ENCODE measurements at regions not wholly inside any gene's neighbourhood (a gene's known extent, or its start where the extent isn't known, plus 50 kb on each side); places are given as distances from the start of the nearest gene placed in this dataset.

DNA sequence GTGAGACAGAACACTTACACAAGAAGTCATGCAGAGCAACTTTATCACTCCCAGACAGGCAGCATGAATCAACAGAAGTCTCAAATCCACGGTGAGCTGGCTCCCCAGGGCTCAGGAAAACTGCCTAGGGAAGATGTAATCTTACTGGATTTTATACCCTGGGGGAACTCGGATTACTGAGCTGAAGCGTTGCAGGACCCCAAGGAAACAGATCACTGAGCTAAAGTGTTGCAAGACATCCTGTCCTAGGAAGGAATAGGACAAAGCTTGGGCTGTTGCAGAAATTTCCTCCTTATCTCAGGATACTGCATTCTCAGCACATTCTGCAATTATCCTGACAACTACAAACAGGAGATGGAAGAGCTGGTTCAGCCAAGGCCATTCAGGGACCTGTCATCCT lies 224.8 kb downstream of the TFAP2A start:
- no peak for DNase-seq (ENCODE audit: low read depth, low spot score)
- POLR2A ChIA-PET, result interaction anchor here (0.7 kb wide), 1 partner anchor 1072 kb away, joined by 4 read pairs; no protein-coding TSS in a partner anchor
- in situ Hi-C loops (cut with HindIII; ENCODE audit: low pct_unique_long_range_greater_than_20kb, low sequenced_read_pairs), result loop anchor here (10.0 kb wide), 1 partner anchor 175 kb away; no protein-coding TSS in a partner anchor
- Histone ChIP-seq H3K9me3 (ENCODE audit: control insufficient read depth, insufficient read depth, low read depth, low read length) (no peaks in the 10 kb centered on the region), H3K4me1 (ENCODE audit: control insufficient read depth, insufficient read depth, low read length) (peaks cover 3% of the 10 kb centered on the region), H3K36me3 (ENCODE audit: control insufficient read depth, insufficient read depth, low read length) (no peaks in the 10 kb centered on the region), H3K4me3 (ENCODE audit: low read depth in 2 of 2, low read length in 2 of 2) (no peak overlapping the region), H3K27me3 (ENCODE audit: control insufficient read depth, insufficient read depth, low read length) (no peaks in the 10 kb centered on the region), H3K27ac (ENCODE audit: low read length) (no peak overlapping the region)
- intact Hi-C loops (cut with micrococcal nuclease; ENCODE audit: unreplicated experiment), result no loop called here
- BruUV-seq (replicated peaks), result no TSS peak
- CTCF ChIA-PET, result no interaction called here
- no peak for ATAC-seq
- TF ChIP-seq, protein P1, sequence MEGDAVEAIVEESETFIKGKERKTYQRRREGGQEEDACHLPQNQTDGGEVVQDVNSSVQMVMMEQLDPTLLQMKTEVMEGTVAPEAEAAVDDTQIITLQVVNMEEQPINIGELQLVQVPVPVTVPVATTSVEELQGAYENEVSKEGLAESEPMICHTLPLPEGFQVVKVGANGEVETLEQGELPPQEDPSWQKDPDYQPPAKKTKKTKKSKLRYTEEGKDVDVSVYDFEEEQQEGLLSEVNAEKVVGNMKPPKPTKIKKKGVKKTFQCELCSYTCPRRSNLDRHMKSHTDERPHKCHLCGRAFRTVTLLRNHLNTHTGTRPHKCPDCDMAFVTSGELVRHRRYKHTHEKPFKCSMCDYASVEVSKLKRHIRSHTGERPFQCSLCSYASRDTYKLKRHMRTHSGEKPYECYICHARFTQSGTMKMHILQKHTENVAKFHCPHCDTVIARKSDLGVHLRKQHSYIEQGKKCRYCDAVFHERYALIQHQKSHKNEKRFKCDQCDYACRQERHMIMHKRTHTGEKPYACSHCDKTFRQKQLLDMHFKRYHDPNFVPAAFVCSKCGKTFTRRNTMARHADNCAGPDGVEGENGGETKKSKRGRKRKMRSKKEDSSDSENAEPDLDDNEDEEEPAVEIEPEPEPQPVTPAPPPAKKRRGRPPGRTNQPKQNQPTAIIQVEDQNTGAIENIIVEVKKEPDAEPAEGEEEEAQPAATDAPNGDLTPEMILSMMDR (IDR thresholded peaks at IDR 0.05), result no peak
- TF ChIP-seq, protein P2, sequence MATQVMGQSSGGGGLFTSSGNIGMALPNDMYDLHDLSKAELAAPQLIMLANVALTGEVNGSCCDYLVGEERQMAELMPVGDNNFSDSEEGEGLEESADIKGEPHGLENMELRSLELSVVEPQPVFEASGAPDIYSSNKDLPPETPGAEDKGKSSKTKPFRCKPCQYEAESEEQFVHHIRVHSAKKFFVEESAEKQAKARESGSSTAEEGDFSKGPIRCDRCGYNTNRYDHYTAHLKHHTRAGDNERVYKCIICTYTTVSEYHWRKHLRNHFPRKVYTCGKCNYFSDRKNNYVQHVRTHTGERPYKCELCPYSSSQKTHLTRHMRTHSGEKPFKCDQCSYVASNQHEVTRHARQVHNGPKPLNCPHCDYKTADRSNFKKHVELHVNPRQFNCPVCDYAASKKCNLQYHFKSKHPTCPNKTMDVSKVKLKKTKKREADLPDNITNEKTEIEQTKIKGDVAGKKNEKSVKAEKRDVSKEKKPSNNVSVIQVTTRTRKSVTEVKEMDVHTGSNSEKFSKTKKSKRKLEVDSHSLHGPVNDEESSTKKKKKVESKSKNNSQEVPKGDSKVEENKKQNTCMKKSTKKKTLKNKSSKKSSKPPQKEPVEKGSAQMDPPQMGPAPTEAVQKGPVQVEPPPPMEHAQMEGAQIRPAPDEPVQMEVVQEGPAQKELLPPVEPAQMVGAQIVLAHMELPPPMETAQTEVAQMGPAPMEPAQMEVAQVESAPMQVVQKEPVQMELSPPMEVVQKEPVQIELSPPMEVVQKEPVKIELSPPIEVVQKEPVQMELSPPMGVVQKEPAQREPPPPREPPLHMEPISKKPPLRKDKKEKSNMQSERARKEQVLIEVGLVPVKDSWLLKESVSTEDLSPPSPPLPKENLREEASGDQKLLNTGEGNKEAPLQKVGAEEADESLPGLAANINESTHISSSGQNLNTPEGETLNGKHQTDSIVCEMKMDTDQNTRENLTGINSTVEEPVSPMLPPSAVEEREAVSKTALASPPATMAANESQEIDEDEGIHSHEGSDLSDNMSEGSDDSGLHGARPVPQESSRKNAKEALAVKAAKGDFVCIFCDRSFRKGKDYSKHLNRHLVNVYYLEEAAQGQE (IDR thresholded peaks at IDR 0.05; ENCODE audit: insufficient read depth in 1 of 2, low read depth in 2 of 2, low read length in 1 of 2), result no peak
- TF ChIP-seq POLR2AphosphoS5 (IDR thresholded peaks at IDR 0.05; ENCODE audit: low read depth, low read length) (no peak), TCF7L2 (IDR thresholded peaks at IDR 0.05; ENCODE audit: low read depth, low read length) (no peak), SIN3A (IDR thresholded peaks at IDR 0.05; ENCODE audit: borderline replicate concordance, insufficient read depth, low read depth, low read length) (no peak)

DNA sequence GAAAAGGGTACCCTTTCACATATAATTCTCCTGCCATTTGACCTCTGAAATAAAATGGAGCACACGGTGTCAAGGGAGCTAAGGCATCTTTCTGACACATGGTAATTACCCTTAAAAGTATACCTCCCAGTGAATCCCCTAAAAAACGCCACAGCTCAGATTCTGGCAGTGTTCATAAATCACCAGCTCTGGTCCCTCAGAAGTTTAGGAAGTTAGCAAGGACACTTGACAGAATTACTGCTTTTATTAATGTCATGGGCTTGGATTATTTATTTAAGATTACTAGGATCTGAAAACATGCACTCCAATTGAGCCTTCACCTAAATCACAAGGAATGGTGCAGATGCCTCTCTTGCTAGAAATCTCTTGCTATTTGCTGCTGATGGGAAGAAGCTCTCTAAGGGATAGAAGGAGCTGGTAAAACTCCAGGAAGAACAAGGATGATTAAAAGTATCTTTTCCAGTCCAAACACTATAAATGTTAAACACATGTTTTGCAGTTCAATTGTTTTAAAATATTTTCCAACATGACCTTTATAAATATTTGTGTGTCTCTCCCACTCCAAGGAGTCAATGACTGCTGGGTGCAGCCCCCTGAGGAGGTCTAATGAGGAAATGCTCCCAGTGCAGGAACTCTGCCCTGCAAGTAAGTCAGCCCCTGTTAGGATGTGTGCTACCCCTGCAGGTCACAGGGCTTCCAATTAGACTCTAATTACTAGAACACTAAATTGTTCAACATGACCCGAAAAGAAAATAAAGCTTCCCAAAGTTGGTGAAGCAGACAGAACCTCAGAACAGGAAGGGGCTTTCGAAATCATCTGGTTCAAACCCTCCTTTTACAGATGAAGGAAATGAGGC lies 230.3 kb downstream of the TFAP2A start:
- in situ Hi-C loops (cut with HindIII; ENCODE audit: low pct_unique_long_range_greater_than_20kb, low sequenced_read_pairs) (no loop called here), intact Hi-C loops (cut with micrococcal nuclease; ENCODE audit: unreplicated experiment) (no loop called here)
- BruUV-seq (replicated peaks), result no TSS peak
- H3K27me3 ChIP-seq (ENCODE audit: control insufficient read depth, insufficient read depth, low read length), result no peaks in the 10 kb centered on the region
- DNase-seq (ENCODE audit: low read depth, low spot score) (no peak), ATAC-seq (no peak)
- CTCF ChIA-PET, result no interaction called here
- H3K36me3 ChIP-seq (ENCODE audit: control insufficient read depth, insufficient read depth, low read length), result no peaks in the 10 kb centered on the region
- no peak for TF ChIP-seq TCF7L2 (IDR thresholded peaks at IDR 0.05; ENCODE audit: low read depth, low read length)
- TF ChIP-seq, protein P2 (IDR thresholded peaks at IDR 0.05; ENCODE audit: insufficient read depth in 1 of 2, low read depth in 2 of 2, low read length in 1 of 2), result no peak
- POLR2A ChIA-PET, result no interaction called here
- no peaks in the 10 kb centered on the region for H3K4me1 ChIP-seq (ENCODE audit: control insufficient read depth, insufficient read depth, low read length)
- H3K9me3 ChIP-seq (ENCODE audit: control insufficient read depth, insufficient read depth, low read depth, low read length), result no peaks in the 10 kb centered on the region
- H3K27ac ChIP-seq (ENCODE audit: low read length), result no peak overlapping the region
- no peak overlapping the region for H3K4me3 ChIP-seq (ENCODE audit: low read depth in 2 of 2, low read length in 2 of 2)

Data from Panc1 (cell line).